ENCODE measurements at regions not wholly inside any gene's neighbourhood (a gene's known extent, or its start where the extent isn't known, plus 50 kb on each side); places are given as distances from the start of the nearest gene placed in this dataset.

GRCh38 chr2:239832490-239833268, 192.5 kb downstream of the NDUFA10 start:
- Histone ChIP-seq H3F3A (replicated peaks; ENCODE audit: low read depth) (no peaks in the 10 kb centered on the region), H3K4me1 (ENCODE audit: insufficient read depth) (peaks cover 4% of the 10 kb centered on the region; the same call in 1 of the 2 replicates), H3K79me2 (replicated peaks; ENCODE audit: insufficient read depth) (no peaks in the 10 kb centered on the region), H3K27me3 (ENCODE audit: insufficient read depth) (no peaks in the 10 kb centered on the region), H3K4me3 (no peak overlapping the region), H3K36me3 (ENCODE audit: insufficient read depth) (no peaks in the 10 kb centered on the region), H2AFZ (no peak overlapping the region), H4K20me1 (replicated peaks; ENCODE audit: insufficient read depth) (no peaks in the 10 kb centered on the region; the same call in 1 of the 2 replicates), H3K27ac (ENCODE audit: low read depth) (no peak overlapping the region), H3K4me2 (no peak overlapping the region), H3K9me2 (ENCODE audit: insufficient read depth) (no peaks in the 10 kb centered on the region)
- ATAC-seq (no peak), DNase-seq (ENCODE audit: low spot score) (no peak)
- Mint-ChIP-seq H3K9me3 (peaks cover 34% of the 10 kb centered on the region), H3K27me3 (ENCODE audit: insufficient read depth, low read depth, poor library complexity) (peaks cover 4% of the 10 kb centered on the region), H3K27ac (no peak overlapping the region), H3K4me1 (peaks cover 17% of the 10 kb centered on the region), H3K4me3 (no peak overlapping the region), H3K36me3 (ENCODE audit: low read depth) (peaks cover 3% of the 10 kb centered on the region; the same call in 2 of the 3 replicates)
- no peak for TF ChIP-seq REST (IDR thresholded peaks at IDR 0.05; ENCODE audit: unreplicated experiment)
- no peak for TF ChIP-seq EZH2 (IDR thresholded peaks at IDR 0.05; ENCODE audit: low read depth, unreplicated experiment)
- TF ChIP-seq NANOG (IDR thresholded peaks at IDR 0.05; ENCODE audit: borderline replicate concordance), result no peak
- no peak for TF ChIP-seq ZNF462 (CRISPR knock-in tag; IDR thresholded peaks at IDR 0.05)
- no peak for TF ChIP-seq ZNF331 (CRISPR knock-in tag; IDR thresholded peaks at IDR 0.05; ENCODE audit: low read depth)
- TF ChIP-seq CTCF (conservative IDR thresholded peaks at IDR 0.05; ENCODE audit: low read depth in 2 of 2), result no peak
- no peak for TF ChIP-seq POLR2AphosphoS5 (IDR thresholded peaks at IDR 0.05; ENCODE audit: low read depth)
- TF ChIP-seq ETS1 (IDR thresholded peaks at IDR 0.05), result no peak
- no peak for TF ChIP-seq CREB1 (CRISPR knock-in tag; IDR thresholded peaks at IDR 0.05; ENCODE audit: low read depth)
- no peak for TF ChIP-seq ZNF114 (CRISPR knock-in tag; IDR thresholded peaks at IDR 0.05)
- no peak for TF ChIP-seq STAT1 (IDR thresholded peaks at IDR 0.05; ENCODE audit: unreplicated experiment)
- no peak for TF ChIP-seq JUNB (IDR thresholded peaks at IDR 0.05; ENCODE audit: unreplicated experiment)
